ENCODE measurements at regions not wholly inside any gene's neighbourhood (a gene's known extent, or its start where the extent isn't known, plus 50 kb on each side); places are given as distances from the start of the nearest gene placed in this dataset.

DNA sequence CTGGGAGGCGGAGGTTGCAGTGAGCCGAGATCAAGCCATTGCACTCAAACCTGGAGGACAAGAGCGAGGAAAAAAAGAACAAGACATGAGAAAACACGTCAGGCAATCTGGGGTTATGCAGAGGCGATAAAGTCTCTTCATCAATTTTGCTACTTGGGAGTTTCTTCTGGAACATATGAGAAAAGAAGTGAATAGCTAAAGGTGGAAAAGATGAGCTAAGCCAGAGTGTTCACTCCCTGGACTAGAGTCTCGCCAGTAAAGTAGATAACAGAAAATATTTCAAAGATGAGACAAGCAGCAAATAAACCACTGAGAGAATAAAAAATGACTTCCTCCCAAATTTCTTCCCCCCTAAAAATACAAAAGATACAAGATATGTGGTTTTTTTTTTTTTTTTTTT lies 188.4 kb upstream of the HES1 start:
- no peak for DNase-seq
- peaks cover 13% of the 10 kb centered on the region for H3K9me3 Mint-ChIP-seq
- peaks cover 6% of the 10 kb centered on the region for H3K36me3 Mint-ChIP-seq (ENCODE audit: low read depth)
- no peak overlapping the region for H3K27ac Mint-ChIP-seq
- H3K27me3 Mint-ChIP-seq (ENCODE audit: low read depth, poor library complexity): peaks cover 52% of the 10 kb centered on the region
- TF ChIP-seq, protein P1, sequence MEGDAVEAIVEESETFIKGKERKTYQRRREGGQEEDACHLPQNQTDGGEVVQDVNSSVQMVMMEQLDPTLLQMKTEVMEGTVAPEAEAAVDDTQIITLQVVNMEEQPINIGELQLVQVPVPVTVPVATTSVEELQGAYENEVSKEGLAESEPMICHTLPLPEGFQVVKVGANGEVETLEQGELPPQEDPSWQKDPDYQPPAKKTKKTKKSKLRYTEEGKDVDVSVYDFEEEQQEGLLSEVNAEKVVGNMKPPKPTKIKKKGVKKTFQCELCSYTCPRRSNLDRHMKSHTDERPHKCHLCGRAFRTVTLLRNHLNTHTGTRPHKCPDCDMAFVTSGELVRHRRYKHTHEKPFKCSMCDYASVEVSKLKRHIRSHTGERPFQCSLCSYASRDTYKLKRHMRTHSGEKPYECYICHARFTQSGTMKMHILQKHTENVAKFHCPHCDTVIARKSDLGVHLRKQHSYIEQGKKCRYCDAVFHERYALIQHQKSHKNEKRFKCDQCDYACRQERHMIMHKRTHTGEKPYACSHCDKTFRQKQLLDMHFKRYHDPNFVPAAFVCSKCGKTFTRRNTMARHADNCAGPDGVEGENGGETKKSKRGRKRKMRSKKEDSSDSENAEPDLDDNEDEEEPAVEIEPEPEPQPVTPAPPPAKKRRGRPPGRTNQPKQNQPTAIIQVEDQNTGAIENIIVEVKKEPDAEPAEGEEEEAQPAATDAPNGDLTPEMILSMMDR (IDR thresholded peaks at IDR 0.05): no peak
- peaks cover 42% of the 10 kb centered on the region for H3K4me1 Mint-ChIP-seq
- no peak overlapping the region for H3K4me3 Mint-ChIP-seq

DNA sequence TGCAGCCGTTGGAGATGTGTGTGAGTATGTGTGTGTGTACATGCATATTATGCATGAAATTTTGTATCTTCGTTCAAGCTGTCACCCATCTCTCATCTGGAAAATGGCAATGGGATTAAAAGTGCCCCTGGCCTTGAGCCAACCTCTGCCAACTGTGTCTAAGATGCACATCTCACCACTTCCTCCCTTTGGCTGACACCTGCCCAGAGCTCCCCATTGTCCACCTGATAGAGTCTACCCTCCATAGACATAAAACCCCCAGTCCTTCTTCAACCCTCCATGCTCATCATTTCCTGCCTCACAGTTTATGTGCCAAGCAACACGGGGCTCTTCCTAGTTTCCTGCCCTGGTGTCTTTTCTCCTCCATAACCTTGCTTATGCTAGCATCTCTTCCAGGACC lies 187.5 kb upstream of the HES1 start:
- H3K4me1 Mint-ChIP-seq: peaks cover 33% of the 10 kb centered on the region
- H3K36me3 Mint-ChIP-seq (ENCODE audit: low read depth): peaks cover 10% of the 10 kb centered on the region
- peaks cover 47% of the 10 kb centered on the region for H3K27me3 Mint-ChIP-seq (ENCODE audit: low read depth, poor library complexity)
- TF ChIP-seq, protein P1 (IDR thresholded peaks at IDR 0.05): no peak
- DNase-seq: no peak
- H3K9me3 Mint-ChIP-seq: peaks cover 22% of the 10 kb centered on the region
- H3K4me3 Mint-ChIP-seq: no peak overlapping the region
- no peak overlapping the region for H3K27ac Mint-ChIP-seq

DNA sequence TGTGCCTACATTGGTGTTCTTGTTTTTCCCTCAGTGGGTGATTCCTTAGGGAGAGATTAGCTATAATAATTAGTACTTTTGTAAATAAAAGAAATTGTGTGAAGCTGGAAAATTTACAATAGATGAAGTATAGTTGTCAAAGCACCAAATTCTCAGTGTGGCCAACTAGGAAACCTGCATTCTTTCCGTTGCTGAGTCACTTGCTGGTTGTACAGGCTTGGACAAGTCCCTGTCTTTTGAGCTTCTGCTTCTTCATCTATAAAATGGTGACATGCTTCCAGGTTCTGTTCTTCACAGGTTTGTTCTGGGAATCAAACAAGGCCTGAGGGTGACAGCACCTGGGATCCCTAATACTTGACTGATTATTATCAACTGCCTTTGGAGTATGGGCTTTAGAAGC lies 184.1 kb upstream of the HES1 start:
- Mint-ChIP-seq H3K9me3 (peaks cover 54% of the 10 kb centered on the region), H3K27ac (no peak overlapping the region), H3K4me3 (no peak overlapping the region), H3K27me3 (ENCODE audit: low read depth, poor library complexity) (peaks cover 32% of the 10 kb centered on the region), H3K4me1 (peaks cover 12% of the 10 kb centered on the region), H3K36me3 (ENCODE audit: low read depth) (peaks cover 38% of the 10 kb centered on the region)
- DNase-seq: no peak
- TF ChIP-seq, protein P1 (IDR thresholded peaks at IDR 0.05): no peak

DNA sequence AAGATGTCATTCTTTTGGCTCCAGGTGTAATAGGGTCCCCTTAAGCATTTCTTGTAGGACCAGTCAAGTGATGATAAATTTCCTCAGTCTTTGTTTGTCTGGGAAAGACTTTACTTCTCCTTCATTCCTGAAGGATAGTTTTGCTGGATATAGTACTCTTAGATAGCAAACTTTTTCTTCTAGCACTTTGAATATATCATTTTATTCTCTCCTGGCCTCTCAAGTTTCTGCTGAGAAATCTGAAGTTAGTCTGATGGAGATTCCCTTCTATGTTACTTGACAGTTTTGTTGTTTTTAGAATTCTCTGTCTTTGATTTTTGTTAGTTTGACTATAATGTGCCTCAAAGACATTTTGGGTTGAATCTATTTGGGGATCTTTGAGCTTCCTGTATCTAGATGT lies 181.2 kb upstream of the HES1 start:
- Mint-ChIP-seq H3K27ac (no peak overlapping the region), H3K36me3 (ENCODE audit: low read depth) (peaks cover 38% of the 10 kb centered on the region), H3K4me1 (peaks cover 16% of the 10 kb centered on the region), H3K9me3 (peaks cover 54% of the 10 kb centered on the region), H3K27me3 (ENCODE audit: low read depth, poor library complexity) (peaks cover 17% of the 10 kb centered on the region), H3K4me3 (no peak overlapping the region)
- DNase-seq: no peak
- TF ChIP-seq, protein P1 (IDR thresholded peaks at IDR 0.05): no peak

DNA sequence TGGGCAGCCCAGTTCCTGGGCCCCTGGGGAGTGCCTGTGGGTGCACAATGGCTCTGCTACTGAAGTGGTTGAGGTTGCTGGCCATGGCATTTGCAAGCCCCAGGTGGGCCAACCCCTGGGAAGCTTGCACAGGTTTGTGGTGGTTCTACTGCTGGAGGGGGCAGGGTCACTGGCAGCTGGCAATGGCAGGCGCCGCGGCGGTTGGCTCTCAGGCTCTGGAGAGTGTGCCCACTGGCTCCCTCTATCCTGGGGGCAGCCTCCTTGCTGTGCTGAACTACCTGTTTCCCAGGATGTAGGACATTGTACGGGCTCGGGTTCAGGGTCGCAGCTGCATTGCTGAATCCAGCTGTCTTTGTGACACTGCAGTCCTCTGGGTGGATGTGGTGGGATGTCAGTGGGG lies 180.2 kb upstream of the HES1 start:
- peaks cover 38% of the 10 kb centered on the region for H3K36me3 Mint-ChIP-seq (ENCODE audit: low read depth)
- peaks cover 16% of the 10 kb centered on the region for H3K27me3 Mint-ChIP-seq (ENCODE audit: low read depth, poor library complexity)
- DNase-seq: no peak
- H3K9me3 Mint-ChIP-seq: peaks cover 54% of the 10 kb centered on the region
- TF ChIP-seq, protein P1 (IDR thresholded peaks at IDR 0.05): no peak
- H3K27ac Mint-ChIP-seq: no peak overlapping the region
- no peak overlapping the region for H3K4me3 Mint-ChIP-seq
- H3K4me1 Mint-ChIP-seq: peaks cover 22% of the 10 kb centered on the region

DNA sequence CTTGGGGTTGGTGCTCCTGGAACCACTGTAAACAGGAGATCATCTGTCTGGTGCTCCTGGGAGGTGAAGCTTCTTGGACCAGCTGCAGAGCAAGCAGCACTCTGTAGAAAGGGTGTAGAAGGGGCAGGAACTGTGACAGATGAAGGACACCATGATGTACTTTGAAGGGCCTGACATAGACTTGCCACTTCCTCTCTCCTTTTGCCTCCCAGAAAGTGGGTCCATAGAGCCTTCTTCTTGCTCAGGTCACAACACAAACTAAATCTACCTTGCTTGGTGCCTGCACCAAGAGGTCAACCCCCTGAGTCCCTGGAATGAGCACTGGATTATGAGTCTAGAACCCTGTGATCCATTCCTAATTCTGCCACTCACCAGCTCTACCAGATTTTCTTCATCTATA lies 176.1 kb upstream of the HES1 start:
- Mint-ChIP-seq H3K36me3 (ENCODE audit: low read depth) (peaks cover 13% of the 10 kb centered on the region), H3K27ac (no peak overlapping the region), H3K9me3 (peaks cover 18% of the 10 kb centered on the region), H3K4me3 (no peak overlapping the region), H3K4me1 (peaks cover 46% of the 10 kb centered on the region), H3K27me3 (ENCODE audit: low read depth, poor library complexity) (peaks cover 17% of the 10 kb centered on the region)
- TF ChIP-seq, protein P1 (IDR thresholded peaks at IDR 0.05): no peak
- DNase-seq: no peak

Data from nephron progenitor cell (in vitro differentiated cells).